ENCODE measurements at regions not wholly inside any gene's neighbourhood (a gene's known extent, or its start where the extent isn't known, plus 50 kb on each side); places are given as distances from the start of the nearest gene placed in this dataset.
"Not testable (repeated sequence)": the region's sequence is repeated elsewhere in the genome, so short reads cannot be mapped to it uniquely, and the experiment has no call there.

DNA sequence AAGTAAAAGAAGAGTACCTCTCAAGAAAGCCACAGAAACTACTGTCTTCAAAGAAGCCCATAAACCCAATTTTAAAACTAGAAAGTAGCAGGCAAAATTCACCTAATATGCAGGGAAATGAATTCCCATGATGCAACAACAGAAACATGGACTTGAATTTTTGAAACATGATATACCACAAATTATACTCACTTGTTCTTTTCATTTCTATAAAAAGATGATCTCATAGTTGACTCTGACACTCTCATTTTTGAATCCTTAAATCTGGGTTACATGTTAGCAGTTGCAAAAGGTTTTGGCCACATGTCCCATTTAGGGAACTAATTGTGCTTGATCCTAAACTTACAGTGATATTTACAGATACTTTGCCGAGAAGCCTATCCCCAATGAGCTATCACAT lies 1130.8 kb downstream of the FAT4 start:
- no peak for DNase-seq (ENCODE audit: low spot score)

DNA sequence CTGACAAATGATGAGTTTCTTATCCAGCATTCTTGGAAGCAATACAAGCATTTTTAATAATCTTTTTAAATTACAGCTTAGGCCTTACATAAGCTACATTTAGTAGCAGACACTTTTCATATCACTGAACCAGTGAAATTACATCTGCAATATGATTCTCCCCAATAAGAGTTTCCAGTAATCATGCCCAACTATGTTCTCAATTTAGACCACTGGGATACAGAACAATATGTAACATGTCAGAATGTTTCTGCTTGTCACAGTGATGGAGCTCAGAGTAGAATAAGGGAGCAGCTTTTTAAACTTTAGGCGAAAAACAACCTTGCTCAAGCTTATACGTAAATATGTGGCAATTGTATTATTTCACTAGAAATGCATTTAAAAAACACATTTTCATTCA lies 1132.2 kb downstream of the FAT4 start:
- no peak for DNase-seq (ENCODE audit: low spot score)

- DNase-seq (ENCODE audit: low spot score): no peak
Observed at GRCh38 chr4:126448086-126448845, 1133.5 kb downstream of the FAT4 start.

GRCh38 chr4:126451237-126451873 lies 1136.6 kb downstream of the FAT4 start:
- DNase-seq (ENCODE audit: low spot score): no peak

- no peak for DNase-seq (ENCODE audit: low spot score)
Observed at GRCh38 chr4:126455865-126456264, 1141.1 kb downstream of the FAT4 start.

DNA sequence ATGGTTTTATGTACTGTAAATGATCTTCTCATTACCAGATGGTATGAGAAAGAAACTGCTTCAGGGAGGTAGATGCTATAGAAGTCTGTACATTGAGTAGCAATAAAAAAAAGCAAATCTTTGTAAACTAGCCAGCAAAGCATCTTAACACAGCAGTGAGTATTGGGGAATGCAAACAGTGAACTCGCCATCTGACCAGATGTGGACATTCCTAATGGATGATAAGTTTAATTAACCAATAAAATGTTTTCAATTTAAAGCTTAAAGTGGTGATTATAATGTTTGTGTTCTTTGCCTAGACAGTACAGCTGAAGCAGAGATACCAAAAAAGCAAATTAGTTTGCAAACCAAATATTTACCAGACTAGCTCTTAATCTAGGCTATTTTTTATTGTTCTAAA lies 1144.2 kb downstream of the FAT4 start:
- DNase-seq (ENCODE audit: low spot score): no peak

GRCh38 chr4:126465341-126465740 lies 1150.6 kb downstream of the FAT4 start:
- DNase-seq (ENCODE audit: low spot score): no peak

GRCh38 chr4:126466848-126467247 lies 1152.1 kb downstream of the FAT4 start:
- no peak for DNase-seq (ENCODE audit: low spot score)

DNA sequence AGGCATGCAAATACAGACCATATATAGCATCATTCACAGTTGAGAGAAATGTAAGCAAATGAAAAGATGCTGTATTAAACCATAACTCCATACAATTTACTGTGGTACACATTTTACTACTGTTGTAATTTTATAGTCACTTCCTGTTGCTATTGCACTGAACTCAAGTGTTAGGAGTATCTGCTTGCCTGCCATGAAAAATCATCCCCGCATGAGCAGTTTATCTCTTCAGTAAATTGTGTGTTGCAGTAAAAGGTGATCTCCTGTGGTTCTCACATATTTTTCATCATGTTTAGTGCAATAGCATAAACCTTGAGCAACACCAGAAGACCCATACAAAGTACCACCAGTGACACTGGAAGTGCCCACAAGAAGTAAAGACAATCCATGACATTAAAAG lies 1153.4 kb downstream of the FAT4 start:
- no peak for DNase-seq (ENCODE audit: low spot score)

DNA sequence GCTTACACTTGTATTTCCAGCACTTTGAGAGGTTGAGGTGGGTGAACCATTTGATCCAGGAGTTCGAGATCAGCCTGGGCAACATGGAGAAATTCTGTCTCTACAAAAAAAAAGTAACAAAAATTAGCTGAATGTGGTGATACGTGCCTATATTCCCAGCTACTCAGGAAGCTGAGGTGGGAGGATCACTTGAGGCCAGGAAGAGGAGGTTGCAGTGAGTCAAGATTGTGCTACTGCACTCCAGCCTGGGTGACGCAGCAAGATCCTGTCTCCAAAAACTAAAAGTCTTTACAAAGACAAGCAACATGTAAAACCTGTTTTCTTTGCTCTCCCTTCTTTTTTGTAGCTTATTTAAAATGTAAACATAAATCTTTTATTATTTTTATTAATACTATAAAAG lies 1156.1 kb downstream of the FAT4 start:
- DNase-seq (ENCODE audit: low spot score): no peak

- no peak for DNase-seq (ENCODE audit: low spot score)
Observed at GRCh38 chr4:126475730-126476129, 1157.0 kb upstream of the INTU start.

- DNase-seq (ENCODE audit: low spot score): no peak
Observed at GRCh38 chr4:126479709-126480108, 1153.0 kb upstream of the INTU start.

- no peak for DNase-seq (ENCODE audit: low spot score)
Observed at GRCh38 chr4:126482311-126482710, 1150.4 kb upstream of the INTU start.

DNA sequence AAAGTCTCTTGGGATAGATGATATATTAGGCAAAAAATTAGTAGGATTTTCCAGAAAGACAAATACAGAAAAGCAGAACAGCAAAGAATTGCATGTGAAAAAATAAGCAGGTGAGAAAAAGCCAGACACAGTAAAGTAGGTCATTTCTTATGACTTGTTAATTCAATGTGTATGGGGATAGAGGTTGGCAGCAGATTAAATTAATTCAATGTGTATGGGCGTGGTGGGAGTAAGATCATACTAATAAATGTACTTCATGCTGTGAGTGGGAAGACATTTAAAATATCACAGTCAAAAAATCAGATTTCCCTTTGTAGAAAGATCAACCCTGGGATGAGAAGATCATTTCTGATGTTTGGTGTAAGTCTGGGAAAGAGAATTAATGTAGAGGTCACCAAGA lies 1146.4 kb upstream of the INTU start:
- no peak for DNase-seq (ENCODE audit: low spot score)

DNA sequence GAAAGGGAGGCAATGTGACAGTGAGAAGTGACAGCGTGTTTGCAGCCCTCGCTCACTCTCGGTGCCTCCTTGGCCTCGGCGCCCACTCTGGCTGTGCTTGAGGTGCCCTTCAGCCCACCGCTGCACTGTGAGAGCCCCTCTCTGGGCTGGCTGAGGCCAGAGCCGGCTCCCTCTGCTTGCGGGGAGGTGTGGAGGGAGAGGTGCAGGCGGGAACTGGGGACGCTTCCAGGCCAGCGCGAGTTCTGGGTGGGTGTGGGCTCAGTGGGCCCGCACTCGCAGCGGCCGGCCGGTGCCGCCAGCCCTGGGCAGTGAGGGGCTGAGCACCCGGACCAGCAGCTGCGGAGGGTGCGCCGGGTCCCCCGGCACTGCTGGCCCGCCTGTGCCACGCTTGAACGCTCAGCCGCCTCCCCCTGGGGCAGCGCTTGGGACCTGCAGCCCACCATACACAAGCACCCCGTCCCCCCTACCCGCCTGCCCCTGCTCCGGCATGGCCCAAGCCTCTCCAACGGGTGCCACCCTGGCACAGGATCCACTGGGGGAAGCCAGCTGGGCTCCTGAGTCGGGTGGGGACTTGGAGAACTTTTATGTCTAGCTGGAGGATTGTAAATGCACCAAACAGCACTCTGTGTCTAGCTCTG lies 1142.8 kb upstream of the INTU start:
- DNase-seq (ENCODE audit: low spot score): no peak

DNA sequence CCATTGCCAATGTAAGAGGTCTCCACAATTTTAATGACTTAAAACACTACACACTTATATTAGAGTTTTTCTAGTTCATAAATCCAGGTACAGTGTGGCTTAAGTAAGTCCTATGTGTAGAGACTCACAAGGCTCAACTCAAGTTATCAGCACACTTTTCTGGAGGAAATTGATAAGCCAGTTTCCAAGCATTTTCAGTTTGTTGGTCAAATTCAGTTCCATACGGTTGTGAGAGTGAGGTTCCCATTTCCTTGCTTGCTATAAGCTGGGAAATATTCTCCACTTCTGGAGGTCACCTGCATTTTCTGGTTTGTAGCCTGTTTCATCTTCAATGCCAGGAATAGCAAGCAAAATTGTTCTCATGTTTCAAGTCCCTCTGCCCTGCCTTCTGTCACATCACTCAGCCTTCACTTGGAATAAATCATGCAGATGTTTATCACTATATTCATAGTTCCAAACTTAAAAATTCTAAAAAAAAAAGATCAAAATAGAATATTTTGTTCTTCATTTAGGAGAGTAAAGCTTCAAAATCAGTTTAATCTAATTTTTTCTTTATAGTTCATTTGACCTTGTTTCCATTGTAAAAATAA lies 1137.5 kb upstream of the INTU start:
- no peak for DNase-seq (ENCODE audit: low spot score)

- no peak for DNase-seq (ENCODE audit: low spot score)
Observed at GRCh38 chr4:126512979-126513378, 1119.8 kb upstream of the INTU start.

DNA sequence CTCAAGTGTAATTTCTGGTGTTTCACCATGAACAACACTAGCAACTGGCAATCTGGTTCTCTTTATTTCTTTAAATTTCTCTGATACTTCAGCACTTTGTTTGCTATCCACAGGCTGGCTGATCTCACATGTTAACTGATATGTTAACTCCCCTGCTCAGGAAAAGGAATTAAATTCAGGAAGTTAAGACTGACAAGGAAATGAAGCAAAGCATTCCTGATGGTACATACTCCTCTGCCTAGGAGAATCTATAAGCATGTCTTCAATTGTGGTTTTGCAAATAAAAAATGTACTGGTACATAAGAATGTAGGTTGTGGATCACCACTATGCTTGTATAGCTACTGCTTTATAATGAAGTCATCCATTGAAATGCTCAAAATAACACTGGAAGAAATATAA lies 1119.2 kb upstream of the INTU start:
- no peak for DNase-seq (ENCODE audit: low spot score)

DNA sequence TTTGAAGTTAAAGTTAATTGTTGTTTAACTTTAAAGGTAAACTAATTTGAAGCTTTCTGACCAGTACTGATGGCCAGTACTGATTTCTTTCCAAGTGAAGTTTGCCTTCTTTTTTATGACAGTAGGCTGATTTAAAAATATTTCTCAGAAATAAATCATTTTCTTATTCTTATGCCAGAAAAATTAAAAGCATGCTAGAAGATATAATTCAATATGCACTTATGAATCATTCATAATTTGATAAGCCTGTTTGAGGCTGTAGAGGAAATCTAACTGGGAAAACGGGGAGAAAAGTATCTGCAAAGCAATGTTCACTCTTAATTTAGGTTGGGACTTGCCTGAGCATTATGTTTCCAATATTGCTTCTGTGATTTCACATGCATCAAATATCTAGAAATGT lies 1112.0 kb upstream of the INTU start:
- DNase-seq (ENCODE audit: low spot score): no peak

DNA sequence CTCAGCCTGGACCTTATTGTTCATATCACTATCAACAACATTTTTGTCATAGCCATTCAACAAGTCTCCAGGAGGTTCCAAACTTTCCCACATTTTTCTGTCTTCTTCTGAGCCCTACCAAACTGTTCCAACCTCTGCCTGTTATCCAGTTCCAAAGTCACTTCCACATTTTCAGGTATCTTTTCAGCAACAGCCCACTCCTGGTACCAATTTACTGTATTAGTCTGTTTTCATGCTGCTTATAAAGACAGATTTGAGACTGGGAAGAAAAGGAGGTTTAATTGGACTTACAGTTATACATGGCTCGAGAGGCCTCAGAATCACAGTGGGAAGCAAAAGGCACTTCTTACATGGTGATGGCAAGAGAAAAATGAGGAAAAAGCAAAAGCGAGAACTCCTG lies 1107.4 kb upstream of the INTU start:
- DNase-seq (ENCODE audit: low spot score): not testable (repeated sequence)

DNA sequence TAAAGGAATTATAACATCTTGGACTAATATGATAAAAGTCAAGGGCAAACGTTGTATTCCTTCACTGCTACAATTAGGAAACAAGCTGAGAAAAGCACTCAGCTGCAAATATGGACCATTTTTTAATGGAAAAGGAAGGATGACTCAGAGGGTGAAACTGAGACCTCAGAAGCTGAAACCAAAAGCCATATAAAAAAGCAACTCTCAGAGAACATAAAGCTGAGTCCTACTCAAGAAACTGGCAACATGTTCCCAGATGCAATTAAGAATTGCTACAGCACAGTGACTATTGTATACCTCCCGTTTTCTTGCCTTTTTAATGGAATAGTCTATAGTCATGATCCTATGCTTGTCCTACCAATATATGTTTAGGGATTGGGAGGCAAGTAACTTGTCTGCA lies 1106.4 kb upstream of the INTU start:
- DNase-seq (ENCODE audit: low spot score): no peak

DNA sequence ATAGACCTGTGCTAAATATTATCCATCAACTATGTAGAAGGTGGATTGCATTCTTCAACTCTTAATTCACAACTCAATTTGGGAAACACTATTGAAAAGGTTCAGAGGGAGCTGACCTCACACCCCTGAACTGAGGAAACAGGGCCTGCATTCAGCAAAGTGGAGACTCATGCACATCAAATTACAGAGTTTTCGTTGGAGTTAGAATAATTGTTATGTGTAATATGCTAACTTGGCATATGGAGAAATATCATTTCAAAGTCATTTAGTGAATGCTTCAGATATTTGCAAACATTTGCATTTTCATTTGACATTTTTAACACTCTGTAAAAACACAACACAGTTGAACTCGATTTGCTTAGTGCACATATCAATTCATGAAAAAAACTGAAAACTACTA lies 1102.8 kb upstream of the INTU start:
- DNase-seq (ENCODE audit: low spot score): no peak

GRCh38 chr4:126530996-126531585 lies 1101.7 kb upstream of the INTU start:
- no peak for DNase-seq (ENCODE audit: low spot score)
